ENCODE measurements at regions not wholly inside any gene's neighbourhood (a gene's known extent, or its start where the extent isn't known, plus 50 kb on each side); places are given as distances from the start of the nearest gene placed in this dataset.

GRCh38 chr2:62303788-62304187, 107.9 kb downstream of the B3GNT2 start:
- TF ChIP-seq CTCF (IDR thresholded peaks at IDR 0.05), result no peak
- TF ChIP-seq POLR2A (IDR thresholded peaks at IDR 0.05), result no peak
- no peak for TF ChIP-seq POLR2AphosphoS5 (IDR thresholded peaks at IDR 0.05)
- no peak for TF ChIP-seq EP300 (IDR thresholded peaks at IDR 0.05)
